ENCODE measurements at regions not wholly inside any gene's neighbourhood (a gene's known extent, or its start where the extent isn't known, plus 50 kb on each side); places are given as distances from the start of the nearest gene placed in this dataset.

DNA sequence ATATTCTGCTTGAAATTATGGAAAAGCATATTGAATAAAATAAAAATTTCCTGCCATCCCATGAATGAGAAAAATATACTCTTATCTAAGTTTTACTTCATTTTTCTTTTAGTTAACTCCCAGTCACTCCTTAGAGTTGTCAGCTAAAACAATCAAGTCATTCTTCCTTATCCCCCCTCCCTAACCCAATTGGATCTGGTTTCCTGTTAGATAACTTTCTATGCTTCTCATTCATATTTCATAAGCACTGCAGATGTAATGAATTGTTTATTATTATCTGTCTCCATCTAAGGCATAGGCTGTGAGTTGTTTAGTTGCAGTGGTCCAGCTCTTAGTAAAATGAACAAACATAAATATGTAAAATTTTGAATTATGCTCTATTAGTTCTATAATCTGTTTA, 244.0 kb upstream of the GCFC2 start:
- TF ChIP-seq, protein P1, sequence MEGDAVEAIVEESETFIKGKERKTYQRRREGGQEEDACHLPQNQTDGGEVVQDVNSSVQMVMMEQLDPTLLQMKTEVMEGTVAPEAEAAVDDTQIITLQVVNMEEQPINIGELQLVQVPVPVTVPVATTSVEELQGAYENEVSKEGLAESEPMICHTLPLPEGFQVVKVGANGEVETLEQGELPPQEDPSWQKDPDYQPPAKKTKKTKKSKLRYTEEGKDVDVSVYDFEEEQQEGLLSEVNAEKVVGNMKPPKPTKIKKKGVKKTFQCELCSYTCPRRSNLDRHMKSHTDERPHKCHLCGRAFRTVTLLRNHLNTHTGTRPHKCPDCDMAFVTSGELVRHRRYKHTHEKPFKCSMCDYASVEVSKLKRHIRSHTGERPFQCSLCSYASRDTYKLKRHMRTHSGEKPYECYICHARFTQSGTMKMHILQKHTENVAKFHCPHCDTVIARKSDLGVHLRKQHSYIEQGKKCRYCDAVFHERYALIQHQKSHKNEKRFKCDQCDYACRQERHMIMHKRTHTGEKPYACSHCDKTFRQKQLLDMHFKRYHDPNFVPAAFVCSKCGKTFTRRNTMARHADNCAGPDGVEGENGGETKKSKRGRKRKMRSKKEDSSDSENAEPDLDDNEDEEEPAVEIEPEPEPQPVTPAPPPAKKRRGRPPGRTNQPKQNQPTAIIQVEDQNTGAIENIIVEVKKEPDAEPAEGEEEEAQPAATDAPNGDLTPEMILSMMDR (IDR thresholded peaks at IDR 0.05): no peak
- TF ChIP-seq POLR2A (IDR thresholded peaks at IDR 0.05): no peak
